ENCODE measurements at regions not wholly inside any gene's neighbourhood (a gene's known extent, or its start where the extent isn't known, plus 50 kb on each side); places are given as distances from the start of the nearest gene placed in this dataset.

- FAIRE-seq, result no peak
Observed at GRCh38 chr11:42205518-42205917, 746.1 kb upstream of the LRRC4C start.

- no peak for FAIRE-seq
Observed at GRCh38 chr11:42225664-42226063, 766.2 kb upstream of the LRRC4C start.

GRCh38 chr11:42232673-42233072 lies 773.2 kb upstream of the LRRC4C start:
- no peak for FAIRE-seq

GRCh38 chr11:42234451-42234951 lies 775.0 kb upstream of the LRRC4C start:
- FAIRE-seq, result no peak

- no peak for FAIRE-seq
Observed at GRCh38 chr11:42237701-42238235, 778.3 kb upstream of the LRRC4C start.

GRCh38 chr11:42239188-42239587 lies 779.7 kb upstream of the LRRC4C start:
- FAIRE-seq, result no peak

- no peak for FAIRE-seq
Observed at GRCh38 chr11:42243385-42243784, 783.9 kb upstream of the LRRC4C start.

- FAIRE-seq, result no peak
Observed at GRCh38 chr11:42244376-42244775, 784.9 kb upstream of the LRRC4C start.

- FAIRE-seq, result no peak
Observed at GRCh38 chr11:42249401-42249800, 789.9 kb upstream of the LRRC4C start.

GRCh38 chr11:42249956-42250355 lies 790.5 kb upstream of the LRRC4C start:
- FAIRE-seq, result no peak

GRCh38 chr11:42251984-42252383 lies 792.5 kb upstream of the LRRC4C start:
- no peak for FAIRE-seq

GRCh38 chr11:42253156-42253555 lies 793.7 kb upstream of the LRRC4C start:
- no peak for FAIRE-seq

- no peak for FAIRE-seq
Observed at GRCh38 chr11:42255906-42256305, 796.5 kb upstream of the LRRC4C start.

- FAIRE-seq, result no peak
Observed at GRCh38 chr11:42257534-42257933, 798.1 kb upstream of the LRRC4C start.

GRCh38 chr11:42265072-42265471 lies 805.6 kb upstream of the LRRC4C start:
- no peak for FAIRE-seq

GRCh38 chr11:42271306-42271705 lies 811.9 kb upstream of the LRRC4C start:
- no peak for FAIRE-seq

- no peak for FAIRE-seq
Observed at GRCh38 chr11:42273977-42274376, 814.5 kb upstream of the LRRC4C start.

GRCh38 chr11:42296910-42297309 lies 837.5 kb upstream of the LRRC4C start:
- FAIRE-seq, result no peak

GRCh38 chr11:42299780-42300179 lies 840.3 kb upstream of the LRRC4C start:
- no peak for FAIRE-seq

GRCh38 chr11:42301777-42302176 lies 842.3 kb upstream of the LRRC4C start:
- no peak for FAIRE-seq

- no peak for FAIRE-seq
Observed at GRCh38 chr11:42311514-42311913, 852.1 kb upstream of the LRRC4C start.

GRCh38 chr11:42311944-42312343 lies 852.5 kb upstream of the LRRC4C start:
- FAIRE-seq, result no peak

- FAIRE-seq, result no peak
Observed at GRCh38 chr11:42315267-42315666, 855.8 kb upstream of the LRRC4C start.

- no peak for FAIRE-seq
Observed at GRCh38 chr11:42315846-42316245, 856.4 kb upstream of the LRRC4C start.

- FAIRE-seq, result no peak
Observed at GRCh38 chr11:42319921-42320320, 860.5 kb upstream of the LRRC4C start.
